ENCODE measurements at regions not wholly inside any gene's neighbourhood (a gene's known extent, or its start where the extent isn't known, plus 50 kb on each side); places are given as distances from the start of the nearest gene placed in this dataset.

- Histone ChIP-seq H2AFZ (ENCODE audit: low read length) (no peak overlapping the region), H3K9me2 (replicated peaks; ENCODE audit: low read depth, low read length) (no peaks in the 10 kb centered on the region), H3K36me3 (ENCODE audit: insufficient read depth, low read length) (no peaks in the 10 kb centered on the region), H3K4me2 (ENCODE audit: low read depth, low read length, poor library complexity, severe bottlenecking) (no peak overlapping the region), H3F3A (ENCODE audit: low read depth) (no peaks in the 10 kb centered on the region), H3K9me3 (ENCODE audit: insufficient read depth, low read depth, low read length) (no peaks in the 10 kb centered on the region; the same call in 1 of the 2 replicates), H3K4me1 (ENCODE audit: insufficient read depth, low read length, poor library complexity, severe bottlenecking) (no peaks in the 10 kb centered on the region), H3K9ac (ENCODE audit: low read depth, low read length, poor library complexity, severe bottlenecking) (no peak overlapping the region), H3K79me2 (ENCODE audit: insufficient read depth, low read length) (no peaks in the 10 kb centered on the region), H4K20me1 (ENCODE audit: insufficient read depth, low read length, poor library complexity, severe bottlenecking) (no peaks in the 10 kb centered on the region), H3K27me3 (ENCODE audit: insufficient read depth, low read length, poor library complexity, severe bottlenecking) (no peaks in the 10 kb centered on the region), H3K4me3 (ENCODE audit: low read length, poor library complexity, severe bottlenecking) (no peak overlapping the region)
- no peak for TF ChIP-seq EZH2phosphoT487 (IDR thresholded peaks at IDR 0.05; ENCODE audit: borderline replicate concordance)
- no peak for TF ChIP-seq CTCF (conservative IDR thresholded peaks at IDR 0.05; ENCODE audit: low read length)
Observed at GRCh38 chr2:84373391-84373790, 85.7 kb downstream of the SUCLG1 start.

GRCh38 chr2:84362541-84362940 is 96.5 kb downstream of the SUCLG1 start:
- TF ChIP-seq CTCF (conservative IDR thresholded peaks at IDR 0.05; ENCODE audit: low read length) (no peak), EZH2phosphoT487 (IDR thresholded peaks at IDR 0.05; ENCODE audit: borderline replicate concordance) (no peak)
- Histone ChIP-seq H3F3A (ENCODE audit: low read depth) (no peaks in the 10 kb centered on the region), H3K27me3 (ENCODE audit: insufficient read depth, low read length, poor library complexity, severe bottlenecking) (no peaks in the 10 kb centered on the region), H3K4me3 (ENCODE audit: low read length, poor library complexity, severe bottlenecking) (no peak overlapping the region), H3K79me2 (ENCODE audit: insufficient read depth, low read length) (no peaks in the 10 kb centered on the region), H2AFZ (ENCODE audit: low read length) (no peak overlapping the region), H3K9me2 (replicated peaks; ENCODE audit: low read depth, low read length) (no peaks in the 10 kb centered on the region), H3K9ac (ENCODE audit: low read depth, low read length, poor library complexity, severe bottlenecking) (no peak overlapping the region), H3K4me1 (ENCODE audit: insufficient read depth, low read length, poor library complexity, severe bottlenecking) (no peaks in the 10 kb centered on the region), H3K36me3 (ENCODE audit: insufficient read depth, low read length) (no peaks in the 10 kb centered on the region), H3K9me3 (ENCODE audit: insufficient read depth, low read depth, low read length) (no peaks in the 10 kb centered on the region), H4K20me1 (ENCODE audit: insufficient read depth, low read length, poor library complexity, severe bottlenecking) (no peaks in the 10 kb centered on the region), H3K4me2 (ENCODE audit: low read depth, low read length, poor library complexity, severe bottlenecking) (no peak overlapping the region)

- Histone ChIP-seq H3F3A (ENCODE audit: low read depth) (no peaks in the 10 kb centered on the region), H3K4me1 (ENCODE audit: insufficient read depth, low read length, poor library complexity, severe bottlenecking) (no peaks in the 10 kb centered on the region), H4K20me1 (ENCODE audit: insufficient read depth, low read length, poor library complexity, severe bottlenecking) (no peaks in the 10 kb centered on the region), H3K4me3 (ENCODE audit: low read length, poor library complexity, severe bottlenecking) (no peak overlapping the region), H2AFZ (ENCODE audit: low read length) (no peak overlapping the region), H3K4me2 (ENCODE audit: low read depth, low read length, poor library complexity, severe bottlenecking) (no peak overlapping the region), H3K9ac (ENCODE audit: low read depth, low read length, poor library complexity, severe bottlenecking) (no peak overlapping the region), H3K79me2 (ENCODE audit: insufficient read depth, low read length) (no peaks in the 10 kb centered on the region), H3K27me3 (ENCODE audit: insufficient read depth, low read length, poor library complexity, severe bottlenecking) (no peaks in the 10 kb centered on the region), H3K9me2 (replicated peaks; ENCODE audit: low read depth, low read length) (no peaks in the 10 kb centered on the region), H3K36me3 (ENCODE audit: insufficient read depth, low read length) (no peaks in the 10 kb centered on the region), H3K9me3 (ENCODE audit: insufficient read depth, low read depth, low read length) (no peaks in the 10 kb centered on the region)
- TF ChIP-seq EZH2phosphoT487 (IDR thresholded peaks at IDR 0.05; ENCODE audit: borderline replicate concordance) (no peak), CTCF (conservative IDR thresholded peaks at IDR 0.05; ENCODE audit: low read length) (no peak)
Observed at GRCh38 chr2:84338069-84338468, 121.0 kb downstream of the SUCLG1 start.

Measured in Loucy (cell line).